Endothelial cell of umbilical vein (primary cell): ENCODE measurements at regions not wholly inside any gene's neighbourhood (a gene's known extent, or its start where the extent isn't known, plus 50 kb on each side); places are given as distances from the start of the nearest gene placed in this dataset.

Experiments used
- BruUV-seq: library from RNA; stranded (reverse); fragments of 400-500 nt; replicated peaks from 2 replicates; lab custom pipeline; 2021; lab: Mats Ljungman, UMichigan
- CTCF ChIA-PET: fragments of 300-600, 350-600 bp; sonication (Branson Sonifier 250); formaldehyde crosslinking; loops from one replicate; lab custom pipeline; 2021; ENCODE audit warnings: antibody characterized with exemption, inconsistent platforms; lab: Charles Lee
- POLR2A ChIA-PET: fragments of 300-600, 350-600 bp; sonication (Branson Sonifier 250); formaldehyde crosslinking; loops from one replicate; lab custom pipeline; 2021; ENCODE audit warnings: antibody characterized with exemption, inconsistent platforms; lab: Charles Lee
- DNase-seq: peaks from one replicate; pipeline ENCODE4 v3.0.0-alpha.2; 2011; ENCODE audit warnings: low read depth, low spot score
- FAIRE-seq: peaks from 2 replicates; lab custom pipeline; 2011; peaks lifted over from hg19 to GRCh38; lab: Jason Lieb, UNC
- H2AFZ ChIP-seq: 2 replicates; pipeline ENCODE4 v1.6.0; 2012; ENCODE audit warnings: low read depth, low read length, control low read depth, inconsistent platforms
- H3K27ac ChIP-seq: 2 replicates; pipeline ENCODE4 v1.5.1; 2011; ENCODE audit warnings: low read depth, mild to moderate bottlenecking, control low read depth, low read length, moderate library complexity; ENCODE audit not compliant: insufficient read depth
- H3K27me3 ChIP-seq, 2 experiments: 2 replicates each; pipeline versions ENCODE4 v1.6.0 to v1.6.1; 2011; ENCODE audit warnings: low read length in 2 of 2, mixed read lengths in 1 of 2; ENCODE audit not compliant: control insufficient read depth in 2 of 2, insufficient read depth in 2 of 2
- H3K36me3 ChIP-seq, 2 experiments: 2 replicates in 1 of 2; 3 replicates in 1 of 2; pipeline ENCODE4 v1.5.1; 2011; ENCODE audit warnings: low read length in 2 of 2, mild to moderate bottlenecking in 1 of 2, moderate library complexity in 1 of 2; ENCODE audit not compliant: control insufficient read depth in 2 of 2, insufficient read depth in 2 of 2; ENCODE audit errors: extremely low read depth in 1 of 2
- H3K4me1 ChIP-seq: 3 replicates; pipeline ENCODE4 v1.5.1; 2011; ENCODE audit warnings: mild to moderate bottlenecking, low read length; ENCODE audit not compliant: control insufficient read depth, insufficient read depth; ENCODE audit errors: extremely low read depth
- H3K4me2 ChIP-seq: 2 replicates; pipeline ENCODE4 v1.6.1; 2011; ENCODE audit warnings: low read length, control low read depth, mixed read lengths; ENCODE audit not compliant: insufficient read depth
- H3K4me3 ChIP-seq, 3 experiments: fragments of 200-600 bp in 1 of 3; sonication (generic), shearing (Covaris generic) in 1 of 3; replicated peaks in 1 of 3; 2 replicates each; pipeline ENCODE4 v1.5.1; 2011 to 2016; ENCODE audit warnings: control low read depth in 3 of 3, low read length in 3 of 3, mild to moderate bottlenecking in 2 of 3, inconsistent platforms in 1 of 3, low read depth in 1 of 3, moderate library complexity in 1 of 3; ENCODE audit not compliant: insufficient read depth in 1 of 3
- H3K79me2 ChIP-seq: 2 replicates; pipeline ENCODE4 v1.6.0; 2012; ENCODE audit warnings: low read length, inconsistent platforms; ENCODE audit not compliant: control insufficient read depth, insufficient read depth
- H3K9ac ChIP-seq: replicated peaks from 2 replicates; pipeline ENCODE3; 2011; ENCODE audit warnings: low read length, control low read depth; ENCODE audit not compliant: insufficient read depth; ENCODE audit errors: extremely low read depth
- H3K9me1 ChIP-seq: replicated peaks from 3 replicates; pipeline ENCODE4 v1.6.0; 2011; ENCODE audit warnings: mild to moderate bottlenecking, low read length; ENCODE audit not compliant: control insufficient read depth, insufficient read depth; ENCODE audit errors: extremely low read depth
- H3K9me3 ChIP-seq: replicated peaks from 2 replicates; pipeline ENCODE4 v1.5.1; 2012; ENCODE audit warnings: low read length, inconsistent platforms; ENCODE audit not compliant: control insufficient read depth, insufficient read depth
- H4K20me1 ChIP-seq: replicated peaks from 2 replicates; pipeline ENCODE3; 2011; ENCODE audit warnings: mild to moderate bottlenecking, low read length; ENCODE audit not compliant: control insufficient read depth, insufficient read depth; ENCODE audit errors: extremely low read depth
- CTCF ChIP-seq, 2 donors: IDR thresholded peaks; 1 replicate in 1 of 2; 2 replicates in 1 of 2; pipeline ENCODE4 v1.5.1; 2011; ENCODE audit warnings: low read length in 2 of 2, mild to moderate bottlenecking in 2 of 2, moderate library complexity in 2 of 2, control low read depth in 1 of 2, inconsistent platforms in 1 of 2, low read depth in 1 of 2; ENCODE audit not compliant: insufficient read depth in 1 of 2; ENCODE audit errors: extremely low read depth in 1 of 2
- EZH2 ChIP-seq: IDR thresholded peaks from 2 replicates; pipeline ENCODE4 v1.6.1; 2012; ENCODE audit warnings: borderline replicate concordance, low read depth, mild to moderate bottlenecking, moderate library complexity, low read length, inconsistent platforms; ENCODE audit not compliant: severe bottlenecking
- FOS ChIP-seq: IDR thresholded peaks from 2 replicates; pipeline ENCODE4 v1.6.1; 2011; ENCODE audit warnings: mild to moderate bottlenecking, low read length, moderate library complexity, borderline replicate concordance; ENCODE audit not compliant: insufficient read depth
- GATA2 ChIP-seq: IDR thresholded peaks from 2 replicates; pipeline ENCODE4 v1.7.0; 2011; ENCODE audit warnings: low read depth, mild to moderate bottlenecking, moderate library complexity, mixed read lengths, low read length; ENCODE audit not compliant: insufficient read length, insufficient read depth
- JUN ChIP-seq: IDR thresholded peaks from 2 replicates; pipeline ENCODE4 v1.6.1; 2011; ENCODE audit warnings: borderline replicate concordance, low read depth; ENCODE audit not compliant: insufficient read length, insufficient read depth
- MYC ChIP-seq: IDR thresholded peaks from one replicate; pipeline ENCODE4 v1.6.1; 2011; ENCODE audit warnings: mild to moderate bottlenecking, low read depth, low read length
- POLR2A ChIP-seq: IDR thresholded peaks from 2 replicates; pipeline ENCODE4 v1.6.1; 2012; ENCODE audit warnings: low read depth, mild to moderate bottlenecking, control low read depth, low read length
- POLR2AphosphoS5 ChIP-seq: IDR thresholded peaks from 2 replicates; pipeline ENCODE4 v1.6.1; 2012; ENCODE audit warnings: low read depth, mild to moderate bottlenecking, control low read depth, low read length, moderate library complexity; ENCODE audit not compliant: insufficient read depth
- dilution Hi-C: fragments of 300-500 bp; cut with MboI; formaldehyde crosslinking; loops from one replicate; pipeline ENCODE4 v1.15.0; 2019; ENCODE audit warnings: low sequenced_read_pairs; ENCODE audit not compliant: extremely low pct_ligation_motif_present
- intact Hi-C: fragments of 100-400 bp; cut with micrococcal nuclease; formaldehyde crosslinking; loops from one replicate; pipeline ENCODE4 v1.10.0; 2022
- TF ChIP-seq, protein P1 (sequence below): IDR thresholded peaks from 2 replicates; pipeline ENCODE4 v1.6.1; 2011; ENCODE audit not compliant: insufficient read depth, insufficient read length

- no peak overlapping the region for H3K4me2 ChIP-seq
- no peaks in the 10 kb centered on the region for H3K9me1 ChIP-seq
- peaks cover 9% of the 10 kb centered on the region for H3K4me1 ChIP-seq
- no peaks in the 10 kb centered on the region for H3K79me2 ChIP-seq
- H3K27me3 ChIP-seq, result peaks cover 0 to 2% of the 10 kb centered on the region in 2 experiments
- CTCF ChIA-PET, result no interaction called here
- no peak overlapping the region for H3K4me3 ChIP-seq
- no peaks in the 10 kb centered on the region for H3K36me3 ChIP-seq
- no peak for DNase-seq
- dilution Hi-C loops, result no loop called here
- no peak overlapping the region for H3K9ac ChIP-seq
- no TSS peak for BruUV-seq
- POLR2A ChIA-PET, result no interaction called here
- intact Hi-C loops, result no loop called here
- TF ChIP-seq POLR2AphosphoS5, result no peak
- no peak for TF ChIP-seq CTCF (IDR thresholded peaks at IDR 0.05; ENCODE audit: extremely low read depth in 1 of 2, insufficient read depth in 1 of 2, low read depth in 1 of 2, low read length in 2 of 2)
- TF ChIP-seq EZH2, result no peak
- TF ChIP-seq MYC, result no peak
- no peak for TF ChIP-seq JUN
- no peak for TF ChIP-seq POLR2A
- TF ChIP-seq GATA2, result no peak
- no peak for TF ChIP-seq FOS
- TF ChIP-seq, protein P1, sequence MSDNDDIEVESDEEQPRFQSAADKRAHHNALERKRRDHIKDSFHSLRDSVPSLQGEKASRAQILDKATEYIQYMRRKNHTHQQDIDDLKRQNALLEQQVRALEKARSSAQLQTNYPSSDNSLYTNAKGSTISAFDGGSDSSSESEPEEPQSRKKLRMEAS, result no peak
- H3K27ac ChIP-seq, result no peak overlapping the region
- FAIRE-seq, result no peak
- H2AFZ ChIP-seq, result no peak overlapping the region
- H3K9me3 ChIP-seq, result no peaks in the 10 kb centered on the region
- H4K20me1 ChIP-seq, result no peaks in the 10 kb centered on the region
Observed at GRCh38 chr15:100757661-100758060, 122.0 kb upstream of the ALDH1A3 start.
